GM21447 (cell line): ENCODE measurements at regions not wholly inside any gene's neighbourhood (a gene's known extent, or its start where the extent isn't known, plus 50 kb on each side); places are given as distances from the start of the nearest gene placed in this dataset.

Experiments
- ATAC-seq: cut with Tn5 transposase; IDR thresholded peaks from one replicate; pipeline ENCODE4 v1.9.1; 2021; ENCODE audit not compliant: unreplicated experiment

DNA sequence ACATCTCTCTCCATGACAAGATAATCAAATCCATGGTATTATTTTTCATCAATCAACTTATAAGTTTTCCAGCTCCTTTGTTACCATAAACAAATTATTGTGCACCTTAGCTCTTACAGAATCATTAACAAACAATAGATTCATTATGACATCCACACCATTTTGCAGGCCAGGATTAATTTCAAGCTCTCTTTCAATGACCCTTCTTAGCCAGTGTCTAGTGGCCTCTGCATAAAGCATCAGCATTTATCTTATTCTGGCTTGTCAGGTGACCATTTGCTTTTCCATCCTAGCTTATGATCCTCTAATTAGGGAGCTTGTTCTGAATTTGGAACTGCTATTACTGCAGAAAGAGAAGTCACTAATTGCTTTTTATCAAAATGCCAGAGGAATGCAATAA is 806.2 kb upstream of the CHAC2 start:
- no peak for ATAC-seq

DNA sequence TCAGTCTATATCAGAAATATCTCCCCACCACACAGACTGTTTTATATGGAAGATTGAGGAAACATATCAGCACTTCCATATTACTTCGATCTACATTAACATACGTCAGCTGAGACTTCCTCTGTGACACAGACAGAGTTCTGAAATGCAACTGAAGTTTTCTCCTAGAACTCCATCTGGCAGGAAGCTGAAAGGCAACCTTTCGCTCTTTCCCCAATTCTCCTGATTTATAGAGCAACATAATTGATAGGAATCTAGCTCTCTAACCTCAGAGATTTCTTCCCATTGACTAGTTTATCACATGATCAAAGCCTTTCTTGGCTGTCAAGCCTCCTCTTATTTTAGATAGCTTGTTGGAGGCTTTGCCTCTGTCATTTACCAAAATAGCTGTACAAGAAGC is 806.7 kb upstream of the CHAC2 start:
- ATAC-seq: no peak

DNA sequence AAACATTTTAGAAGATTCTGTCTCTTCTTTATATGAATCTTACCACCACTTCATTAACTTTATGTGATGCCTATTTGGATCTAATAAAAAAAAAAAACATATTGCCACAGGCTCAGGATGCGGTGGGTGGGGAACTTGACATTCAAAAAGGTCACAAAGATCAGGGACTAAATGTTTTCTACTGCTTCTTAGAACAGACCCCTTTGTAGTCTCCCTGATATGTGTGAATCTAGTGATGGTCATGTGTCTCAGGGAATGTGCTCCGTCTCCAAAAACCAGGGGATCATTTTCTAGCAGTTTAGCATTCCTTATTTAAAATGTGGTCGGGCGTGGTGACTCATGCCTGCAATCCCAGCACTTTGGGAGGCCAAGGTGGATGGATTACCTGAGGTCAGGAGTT is 807.8 kb upstream of the CHAC2 start:
- ATAC-seq: no peak

DNA sequence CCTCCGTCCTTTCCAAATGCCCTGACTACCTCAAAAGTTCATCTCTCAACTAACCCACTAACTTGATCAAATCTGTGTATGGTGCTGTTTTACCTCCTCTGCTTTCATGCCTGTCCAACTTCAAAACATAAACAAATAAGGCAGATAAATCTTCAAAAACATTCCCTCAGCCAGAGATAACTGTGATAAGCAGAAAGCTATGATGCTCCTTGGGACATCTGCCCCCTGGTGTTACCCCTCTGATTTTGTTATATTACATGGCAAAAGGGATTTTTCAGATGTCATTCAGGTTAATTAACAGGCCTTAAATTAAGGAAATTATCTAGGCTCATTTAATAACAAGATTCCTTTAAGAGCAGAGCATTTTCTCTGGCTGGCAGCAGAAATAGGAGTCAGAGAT is 810.8 kb upstream of the CHAC2 start:
- ATAC-seq: no peak

DNA sequence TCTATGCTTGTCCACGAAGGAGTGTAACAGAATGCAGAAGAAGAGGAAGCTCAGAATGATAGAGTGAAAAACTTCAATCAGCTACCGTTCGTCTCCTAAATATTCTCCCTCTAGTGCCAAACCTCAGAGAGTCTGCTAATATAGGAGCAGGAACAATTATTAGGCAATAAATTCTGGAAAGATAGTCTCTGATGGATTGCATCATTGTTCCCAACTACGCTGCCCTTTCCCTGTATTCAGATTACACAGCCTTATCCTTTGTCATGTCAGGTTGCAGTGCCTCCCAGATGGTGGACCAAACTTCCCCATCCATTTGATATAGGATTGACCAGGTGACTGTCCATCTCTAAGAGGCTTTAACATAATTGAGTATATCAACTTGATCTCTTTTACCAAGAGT is 811.5 kb upstream of the CHAC2 start:
- no peak for ATAC-seq

DNA sequence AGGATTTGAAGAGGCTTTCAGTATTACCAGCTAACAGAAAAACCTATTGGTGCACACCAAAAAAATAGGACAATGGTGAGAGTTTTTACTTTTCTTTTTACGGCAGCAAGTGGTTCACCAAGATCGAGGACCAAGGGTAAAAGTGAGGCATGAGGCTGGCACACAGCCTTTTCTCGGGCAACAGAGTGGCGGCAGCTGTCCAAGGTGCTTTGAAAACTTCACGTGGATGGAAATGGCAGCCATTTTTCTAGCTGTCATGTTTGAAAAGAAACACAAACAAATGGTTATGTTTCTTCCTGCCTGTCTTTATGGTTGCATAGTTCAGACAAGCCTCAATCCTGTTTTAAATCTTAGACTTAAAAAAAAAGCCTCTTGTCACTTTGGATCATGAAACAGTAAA is 812.5 kb upstream of the CHAC2 start:
- no peak for ATAC-seq

DNA sequence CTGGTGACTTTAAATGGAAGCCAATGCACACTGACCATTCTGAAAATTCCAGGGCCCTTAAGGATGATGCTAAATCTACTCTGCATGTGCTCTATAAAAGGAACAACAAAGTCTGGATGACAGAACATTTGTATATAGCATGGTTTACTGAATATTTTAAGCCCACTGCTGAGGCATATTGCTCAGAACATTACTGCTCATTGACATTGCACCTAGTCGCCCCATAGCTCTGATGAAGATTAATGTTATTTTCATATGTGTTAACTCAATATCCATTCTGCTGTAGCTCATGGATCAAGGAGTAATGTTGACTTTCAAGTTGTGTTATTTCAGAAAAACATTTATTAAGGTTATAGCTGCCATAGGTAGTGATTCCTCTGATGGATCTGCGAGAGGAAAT is 827.5 kb upstream of the CHAC2 start:
- ATAC-seq: no peak

DNA sequence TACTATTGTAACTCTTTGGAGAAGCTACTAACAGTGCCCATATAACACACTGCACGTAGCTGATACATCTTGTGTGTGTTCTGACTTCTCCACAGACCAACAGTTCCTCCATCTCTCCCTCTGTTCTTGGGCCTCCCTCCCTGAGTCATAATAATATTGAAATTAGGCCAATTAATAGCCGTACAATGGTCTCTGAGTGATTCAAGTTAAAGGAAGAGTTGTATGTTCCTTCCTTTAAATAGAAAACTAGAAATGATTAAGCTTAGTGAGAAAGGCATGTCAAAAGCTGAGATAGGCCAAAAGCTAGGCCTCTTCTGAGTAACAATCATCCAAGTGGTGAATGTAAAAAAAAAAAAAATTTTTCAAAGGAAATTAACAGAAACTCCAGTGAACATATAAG is 828.4 kb upstream of the CHAC2 start:
- no peak for ATAC-seq

DNA sequence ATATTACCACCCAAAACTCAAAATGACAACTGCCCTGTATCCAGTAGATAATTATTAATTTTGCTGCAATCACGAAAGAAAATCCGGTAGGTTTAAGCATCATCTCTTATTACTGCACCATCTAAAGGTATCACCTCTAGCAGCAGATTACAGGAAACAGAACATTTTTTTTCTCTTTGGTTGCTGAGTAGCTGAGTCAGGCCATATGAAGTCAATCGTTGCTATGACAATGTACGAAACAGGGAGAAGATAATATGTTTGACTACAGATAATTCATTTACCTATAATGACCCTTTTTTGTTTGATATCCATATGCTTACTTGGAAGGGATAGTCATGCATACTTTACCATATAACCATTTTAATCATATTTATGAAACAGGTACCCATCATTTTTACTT is 831.6 kb upstream of the CHAC2 start:
- no peak for ATAC-seq

DNA sequence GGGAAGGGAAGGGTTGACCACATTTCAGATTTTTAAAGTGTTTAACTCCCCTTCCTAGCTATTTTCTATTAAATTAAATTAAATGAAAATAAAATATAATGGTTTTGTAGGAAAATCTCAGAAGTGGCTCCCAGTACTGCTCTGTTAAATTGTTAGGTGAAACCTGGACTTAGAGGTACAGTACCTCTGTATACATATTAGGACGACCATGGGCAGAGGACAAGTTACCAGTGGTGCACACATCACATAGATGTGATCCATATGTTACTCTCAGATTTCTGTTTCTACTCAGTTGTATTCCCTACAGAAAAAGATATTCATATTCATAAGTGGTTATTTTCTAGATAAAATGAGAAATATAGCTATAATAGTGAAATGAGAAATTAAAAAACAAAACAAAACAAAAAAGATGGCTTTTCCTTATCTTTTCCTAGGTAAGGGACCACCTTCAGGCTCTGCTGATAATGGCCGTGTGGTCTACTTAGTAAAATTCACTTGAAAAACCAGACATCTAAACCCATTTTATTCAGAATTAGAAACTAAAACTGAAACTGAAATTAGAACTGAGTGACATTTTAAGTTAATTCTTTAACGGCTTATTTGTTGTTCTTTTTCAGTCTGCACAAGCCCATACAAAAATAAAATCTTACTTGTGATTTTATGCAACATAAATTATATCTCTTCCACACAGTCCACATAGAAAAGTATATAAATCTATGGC is 832.5 kb upstream of the CHAC2 start:
- ATAC-seq: no peak

DNA sequence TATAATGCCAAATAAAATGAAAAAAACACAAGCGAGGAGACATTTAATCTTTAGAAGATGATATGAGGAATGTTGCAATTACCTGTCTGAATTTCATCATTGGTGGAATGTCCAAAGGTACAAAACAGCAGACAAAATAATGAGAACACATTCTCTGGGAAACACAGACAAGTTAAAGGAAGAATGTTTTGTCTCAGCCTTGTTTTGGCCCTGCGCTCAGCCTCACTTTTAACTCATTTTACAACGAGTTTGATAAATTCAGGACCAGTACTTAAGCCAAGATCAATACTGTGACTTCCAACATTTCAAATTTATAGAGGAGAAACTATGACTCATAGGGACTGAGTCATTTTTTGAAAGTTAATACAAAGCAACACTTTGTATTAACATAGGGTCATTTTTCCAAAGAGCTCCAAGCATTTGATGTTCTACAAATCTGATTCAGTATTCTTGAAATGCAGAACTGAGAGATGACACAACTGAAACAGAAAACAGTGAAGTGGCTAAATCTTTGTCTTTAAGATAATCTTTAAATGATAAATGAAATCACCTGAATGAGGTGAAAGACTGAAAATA is 833.2 kb upstream of the CHAC2 start:
- ATAC-seq: no peak

DNA sequence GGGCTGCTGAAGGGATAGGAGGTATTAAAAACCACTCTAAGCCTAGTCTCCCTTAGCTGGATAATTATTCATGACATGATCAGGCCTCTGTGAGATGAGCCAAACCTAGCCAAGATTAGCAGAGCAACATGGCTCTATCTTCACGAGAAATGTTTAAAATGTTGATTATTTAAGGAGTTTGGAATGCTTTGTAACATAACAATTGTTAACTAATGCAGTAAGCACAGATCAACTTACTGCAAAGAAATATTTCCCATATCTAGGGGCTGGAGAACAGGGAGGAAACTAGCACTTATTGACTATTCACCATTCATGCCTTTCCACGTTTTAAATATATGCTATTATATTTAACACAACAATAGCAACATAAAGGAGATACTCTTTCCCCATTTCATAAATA is 833.7 kb upstream of the CHAC2 start:
- no peak for ATAC-seq

DNA sequence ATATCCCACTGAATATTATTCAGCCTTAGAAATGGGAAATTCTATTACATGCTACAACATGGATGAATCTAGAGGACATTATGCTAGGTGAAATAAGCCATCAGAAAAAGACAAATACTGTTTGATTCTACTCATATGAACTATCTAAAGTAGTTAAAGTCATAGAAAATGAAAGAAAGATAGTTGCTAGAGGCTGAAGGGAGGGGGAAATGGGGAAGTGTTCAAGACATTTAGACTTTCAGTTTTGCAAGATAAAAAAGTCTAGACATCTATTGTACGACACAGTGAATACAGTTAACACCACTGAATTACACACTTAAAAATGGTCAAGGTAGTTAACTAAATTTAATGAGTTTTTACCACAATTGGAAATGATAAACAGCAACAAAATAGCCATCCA is 835.9 kb upstream of the CHAC2 start:
- no peak for ATAC-seq

DNA sequence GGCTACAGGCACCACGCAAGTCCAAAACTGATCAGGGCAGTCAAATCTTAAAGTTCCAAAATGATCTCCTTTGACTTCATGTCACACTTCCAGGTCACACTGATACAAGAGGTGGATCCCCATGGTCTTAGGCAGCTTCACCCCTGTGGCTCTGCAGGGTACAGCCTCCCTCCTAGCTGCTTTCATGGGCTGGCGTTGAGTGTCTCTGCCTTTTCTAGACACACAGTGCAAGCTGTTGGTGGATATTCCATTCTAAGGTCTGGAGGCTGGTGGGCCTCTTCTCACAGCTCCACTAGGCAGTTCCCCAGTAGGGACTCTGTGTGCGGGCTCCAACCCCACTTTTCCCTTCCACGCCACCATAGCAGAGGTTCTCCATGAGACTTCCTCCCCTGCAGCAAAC is 838.2 kb upstream of the CHAC2 start:
- no peak for ATAC-seq

DNA sequence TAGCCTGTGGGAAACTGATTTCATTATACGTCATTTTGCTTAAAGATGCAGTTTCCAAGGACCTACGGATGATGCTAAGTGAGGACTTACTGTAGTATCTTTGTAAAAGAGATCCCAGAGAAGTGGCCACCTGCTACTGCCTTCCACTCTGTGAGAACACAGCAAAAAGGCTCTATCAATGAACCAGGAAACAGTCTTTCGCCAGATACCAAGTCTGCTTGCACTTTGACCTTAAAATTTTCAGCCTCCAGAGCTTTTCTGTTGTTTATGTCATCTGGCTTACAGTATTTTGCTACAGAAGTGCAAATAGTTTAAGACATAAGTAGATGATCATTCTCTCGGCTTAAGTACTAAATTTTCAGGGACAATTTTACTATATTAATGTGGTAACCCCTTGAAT is 847.9 kb upstream of the CHAC2 start:
- no peak for ATAC-seq

DNA sequence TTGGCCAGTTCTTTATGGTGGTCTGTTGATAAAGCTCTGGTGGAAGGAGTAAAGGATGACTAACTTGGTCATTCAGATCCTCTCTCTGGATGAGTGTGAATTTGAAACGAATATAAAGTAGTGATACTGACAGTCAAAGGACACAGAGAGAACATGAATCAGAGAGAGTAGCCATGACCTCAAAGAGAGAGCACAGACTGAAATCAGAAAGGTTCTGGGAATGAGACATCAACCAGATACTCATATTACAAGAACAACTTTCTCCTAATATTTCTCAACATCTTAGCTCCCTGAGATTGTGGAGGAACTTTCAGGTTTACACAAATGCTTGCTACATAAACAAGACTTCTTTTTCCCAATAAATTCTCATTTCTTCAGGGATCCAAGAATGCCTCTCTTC is 849.1 kb upstream of the CHAC2 start:
- no peak for ATAC-seq

DNA sequence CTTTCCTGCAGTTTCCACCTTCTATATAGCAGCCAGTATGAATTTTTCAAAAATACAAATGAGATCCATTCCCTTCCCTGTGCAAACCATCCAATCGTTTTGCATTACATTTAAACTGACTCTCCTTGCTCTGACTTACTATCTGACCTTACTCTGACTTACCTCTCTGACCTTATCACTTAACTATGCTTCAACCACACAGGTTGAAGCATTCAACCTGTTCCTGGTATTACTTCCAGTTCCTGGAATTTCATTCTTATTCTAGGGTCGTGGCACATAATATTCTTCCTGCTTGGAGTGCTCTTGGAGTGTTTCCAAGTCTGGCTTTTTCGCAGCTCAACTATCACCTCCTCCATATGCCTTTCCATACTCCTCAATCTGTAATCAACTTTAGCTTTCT is 850.6 kb upstream of the CHAC2 start:
- no peak for ATAC-seq

DNA sequence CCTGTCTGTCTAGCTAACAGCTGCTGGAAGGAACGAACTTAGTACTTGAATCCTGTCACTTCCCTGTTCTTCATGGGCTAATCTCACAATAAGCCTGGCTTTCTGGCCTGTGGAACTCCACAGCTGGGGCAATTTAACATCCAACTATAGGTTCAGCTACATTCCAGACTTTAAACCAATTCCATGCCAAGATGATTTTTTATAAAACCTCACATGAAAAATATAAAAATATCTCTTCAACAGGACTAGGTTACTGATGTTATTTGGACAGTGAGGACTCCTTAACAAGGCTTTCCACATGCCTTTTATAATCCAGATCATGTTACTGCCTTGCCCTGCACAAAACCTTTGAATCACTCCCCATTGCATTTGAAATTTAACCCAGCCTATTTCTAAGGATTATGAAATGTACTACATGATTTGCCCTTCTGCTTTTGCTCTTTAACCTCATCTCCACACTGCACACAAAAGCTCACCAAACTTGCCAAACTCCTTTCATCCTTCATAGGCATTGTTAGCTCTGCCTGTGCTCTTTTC is 863.2 kb upstream of the CHAC2 start:
- ATAC-seq: no peak

DNA sequence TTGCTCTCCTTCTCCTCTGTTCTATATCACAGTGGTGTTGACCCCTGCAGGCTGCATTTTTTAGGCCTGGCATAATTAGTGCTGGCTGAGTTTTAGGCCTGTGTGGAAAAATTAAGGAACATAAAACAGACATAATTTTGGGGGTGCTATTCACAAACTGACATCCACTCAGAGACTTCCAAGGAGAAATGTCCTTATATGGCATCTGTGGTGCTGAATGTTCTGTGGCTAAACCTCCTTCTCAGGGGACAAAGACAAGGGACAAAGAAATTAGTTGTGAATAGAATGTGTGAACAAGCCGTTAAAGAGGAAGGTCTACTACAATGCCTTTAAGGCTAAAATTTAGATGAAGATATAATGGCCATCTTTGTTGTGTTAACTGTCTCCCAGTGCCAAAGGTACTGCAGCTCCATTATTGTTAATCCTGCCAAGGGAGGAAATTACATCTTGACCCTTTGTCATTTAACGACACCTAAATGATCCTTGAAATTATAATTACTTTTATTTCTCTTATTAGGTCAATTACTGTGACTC is 870.0 kb upstream of the CHAC2 start:
- no peak for ATAC-seq

DNA sequence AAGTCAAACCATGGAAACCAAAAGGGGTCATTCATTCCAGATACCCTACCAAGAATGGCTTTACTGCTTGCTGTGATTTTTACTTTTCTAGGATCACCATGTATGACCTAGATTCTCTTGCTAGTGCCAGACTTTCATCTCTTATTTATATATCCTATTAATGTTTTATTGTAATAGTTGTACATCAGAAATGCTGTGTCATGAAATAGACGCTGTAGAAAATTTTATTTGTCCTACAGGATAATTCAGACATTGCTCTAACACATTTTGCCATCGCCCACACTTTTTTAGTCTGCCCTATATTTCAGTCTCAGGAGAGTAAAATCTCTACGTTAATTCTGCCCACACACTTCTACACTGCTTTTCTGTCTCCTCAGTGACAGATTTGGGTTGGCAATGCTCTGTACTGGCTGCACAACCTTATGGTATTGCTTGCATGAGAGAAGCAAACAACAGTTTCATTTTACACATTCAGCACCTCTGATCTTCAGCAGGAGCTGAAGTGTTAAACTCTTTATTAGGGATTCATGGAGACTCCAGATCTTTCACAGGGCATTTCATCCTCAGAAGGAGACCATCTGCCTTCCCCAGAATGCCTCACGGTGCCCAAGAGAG is 871.8 kb upstream of the CHAC2 start:
- no peak for ATAC-seq

DNA sequence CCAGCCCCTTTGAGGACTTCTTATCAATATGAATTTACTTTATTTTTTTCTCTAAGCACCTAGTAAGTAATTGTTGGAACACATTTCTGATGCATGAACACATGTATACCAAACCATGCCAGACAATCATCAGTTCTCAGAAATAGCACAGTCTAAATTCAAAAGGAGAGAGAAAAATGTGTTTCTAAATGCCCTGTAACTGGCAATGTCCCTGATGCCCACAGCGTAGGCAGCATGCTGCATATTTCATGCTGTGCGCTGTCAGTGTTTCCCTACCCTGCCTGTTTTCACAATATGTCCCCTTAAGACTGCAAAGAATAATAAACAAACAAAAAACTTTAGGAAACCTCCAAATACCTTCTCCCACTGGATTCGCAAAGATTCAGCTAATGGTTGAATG is 881.0 kb upstream of the CHAC2 start:
- no peak for ATAC-seq

DNA sequence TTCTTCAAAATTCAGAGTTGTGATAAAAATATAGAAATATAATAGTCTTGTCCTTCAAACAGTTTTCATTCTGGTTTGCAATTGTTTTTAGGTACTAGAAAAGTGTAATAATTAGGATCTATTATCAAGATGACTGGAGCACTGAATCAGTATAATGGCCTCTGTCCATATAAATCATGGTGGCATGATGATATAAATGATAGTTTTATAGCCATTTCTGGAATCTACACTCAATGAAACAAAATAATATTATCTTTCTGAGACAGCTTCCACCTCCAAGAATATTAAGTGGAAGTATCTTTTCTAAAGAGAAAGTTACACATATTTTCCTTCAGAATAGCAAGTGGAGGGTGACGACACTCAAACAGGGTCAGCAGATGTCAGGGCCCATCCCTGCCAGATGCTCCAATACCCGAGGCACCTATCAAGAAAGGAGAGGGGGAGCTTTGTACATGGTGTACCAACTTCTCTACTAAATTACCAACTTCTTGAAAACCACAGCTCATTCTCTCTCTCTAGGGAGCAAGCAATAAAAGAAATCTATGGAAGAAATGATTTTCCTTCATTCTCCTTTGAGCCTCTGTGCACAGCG is 882.7 kb upstream of the CHAC2 start:
- ATAC-seq: no peak
